ENCODE measurements at regions not wholly inside any gene's neighbourhood (a gene's known extent, or its start where the extent isn't known, plus 50 kb on each side); places are given as distances from the start of the nearest gene placed in this dataset.
"Not testable (repeated sequence)": the region's sequence is repeated elsewhere in the genome, so short reads cannot be mapped to it uniquely, and the experiment has no call there.

DNA sequence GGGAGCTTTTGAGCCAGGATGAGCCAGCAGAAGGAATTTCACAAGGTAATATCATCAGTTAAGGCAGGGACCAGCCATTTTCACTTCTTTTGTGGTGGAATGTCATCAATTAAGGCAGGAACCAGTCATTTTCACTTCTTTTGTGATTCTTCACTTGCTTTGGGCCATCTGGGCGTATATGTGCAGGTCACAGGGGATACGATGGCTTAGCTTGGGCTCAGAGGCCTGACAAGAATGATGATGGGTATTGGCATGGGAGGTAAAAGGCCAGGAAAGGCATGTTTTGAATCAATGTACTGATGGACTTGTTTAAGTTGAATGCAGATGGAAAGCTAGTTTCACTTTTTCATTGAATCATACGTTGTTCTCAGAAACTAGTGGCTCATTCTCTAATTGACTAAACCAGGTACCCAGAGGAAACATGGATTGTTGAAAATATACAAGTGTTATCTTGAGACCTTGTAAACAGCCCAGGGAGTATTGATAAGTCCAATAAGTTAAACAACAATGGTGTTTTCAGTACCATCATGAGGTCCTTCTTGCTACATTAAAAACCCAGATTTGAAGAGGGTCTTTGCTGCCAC is 1672.5 kb upstream of the DDX18 start:
- DNase-seq = no peak

DNA sequence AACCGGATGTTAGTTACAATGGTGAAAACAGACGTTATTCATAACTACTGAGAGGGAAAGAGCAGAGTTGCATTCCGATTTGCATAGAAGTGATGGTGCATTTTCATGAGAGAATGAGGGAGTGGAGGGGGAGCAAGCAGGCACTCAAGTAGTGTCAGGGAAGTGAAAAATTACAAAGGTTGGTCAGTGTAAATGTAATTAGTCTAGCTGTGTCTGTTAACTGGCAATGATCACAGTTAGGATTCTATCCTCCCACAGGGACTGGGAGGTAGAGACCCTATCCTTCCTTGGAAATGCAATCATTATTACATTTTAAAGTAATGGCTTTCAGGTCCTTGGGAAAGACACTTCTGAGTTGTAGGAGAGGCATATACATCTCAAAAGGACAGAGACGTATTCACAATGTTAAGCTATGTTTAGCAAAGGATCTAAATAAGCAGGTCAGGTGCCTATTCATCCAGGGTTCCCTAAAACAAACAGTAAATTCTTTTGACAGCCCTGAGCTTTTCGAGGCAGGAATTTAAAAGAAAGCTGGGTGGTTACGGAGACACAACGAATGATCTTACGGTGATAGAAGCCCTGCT is 1671.8 kb upstream of the DDX18 start:
- no peak for DNase-seq

DNA sequence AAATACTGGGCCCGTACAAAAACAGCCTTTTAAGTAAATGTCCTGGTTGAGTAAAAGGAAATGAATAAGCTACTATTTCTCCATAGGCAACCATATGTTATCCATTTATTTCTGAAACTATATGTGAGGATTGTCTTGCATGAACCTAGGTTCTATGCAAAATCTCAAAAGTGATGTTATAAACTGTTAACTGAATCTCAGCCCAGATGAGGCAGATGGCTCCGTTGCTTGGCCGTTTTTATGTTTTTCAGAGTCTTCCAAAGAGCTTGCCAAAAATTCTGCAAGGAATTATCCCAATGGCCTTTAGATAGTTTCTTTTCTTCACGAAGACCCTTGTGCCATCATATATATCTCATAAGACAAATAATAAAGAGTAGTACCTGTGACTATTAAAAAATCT is 1669.5 kb upstream of the DDX18 start:
- no peak for DNase-seq

DNA sequence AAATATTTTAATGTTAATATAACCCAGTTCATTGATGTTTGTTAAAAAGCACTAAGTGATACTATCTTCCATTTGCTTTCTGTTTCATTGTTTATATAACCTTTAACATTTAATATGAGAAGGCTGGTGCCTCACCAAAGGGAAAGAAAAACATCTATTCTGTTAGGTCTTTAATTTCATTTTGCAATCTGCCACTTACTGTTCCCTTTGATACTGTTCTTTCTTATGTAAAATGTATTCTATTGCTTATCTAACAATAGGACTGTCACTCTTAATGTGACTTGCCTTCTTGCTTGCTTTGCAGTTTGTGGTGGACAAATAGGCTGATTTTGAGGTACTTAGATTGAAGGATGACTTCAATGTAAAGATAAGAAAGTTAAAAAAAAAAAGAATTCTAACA is 1666.1 kb upstream of the DDX18 start:
- no peak for DNase-seq

DNA sequence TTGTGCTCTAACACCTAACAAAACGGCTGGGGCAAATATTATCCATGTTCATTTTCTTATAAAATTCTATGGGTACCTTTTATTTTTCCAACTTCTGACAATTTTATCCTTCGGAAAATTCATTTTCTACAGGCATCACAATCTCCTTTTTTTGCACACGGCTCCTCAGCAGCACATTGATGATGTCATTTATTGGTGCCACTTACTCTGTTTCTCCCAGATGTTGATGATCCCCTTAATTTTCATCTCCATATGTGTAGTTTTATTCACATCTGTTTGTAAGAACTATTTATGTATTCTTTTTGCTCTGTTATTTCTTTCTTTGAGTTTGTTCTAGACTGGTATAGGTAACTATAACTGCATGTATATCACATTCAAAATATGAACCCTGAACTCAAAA is 1660.8 kb upstream of the DDX18 start:
- DNase-seq = no peak

DNA sequence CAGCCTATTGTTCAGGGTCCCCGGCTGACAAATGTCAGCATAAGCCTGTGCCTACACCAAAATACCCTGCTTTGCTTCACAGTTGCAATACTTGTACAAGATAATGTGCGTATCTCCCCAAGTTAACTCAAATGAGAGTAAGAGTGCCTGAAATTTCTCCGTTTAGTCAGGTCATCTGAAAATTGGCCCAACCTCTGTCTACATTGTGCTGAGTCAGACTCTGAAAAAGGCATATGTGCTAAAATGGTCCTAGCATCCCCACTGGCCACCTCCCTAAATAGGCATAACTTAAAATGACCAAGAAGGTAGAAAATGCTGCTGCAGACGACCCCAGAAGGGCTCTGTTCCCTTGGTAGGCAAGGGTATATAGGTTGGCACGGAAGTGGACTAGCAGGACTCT is 1653.8 kb upstream of the DDX18 start:
- no peak for DNase-seq

DNA sequence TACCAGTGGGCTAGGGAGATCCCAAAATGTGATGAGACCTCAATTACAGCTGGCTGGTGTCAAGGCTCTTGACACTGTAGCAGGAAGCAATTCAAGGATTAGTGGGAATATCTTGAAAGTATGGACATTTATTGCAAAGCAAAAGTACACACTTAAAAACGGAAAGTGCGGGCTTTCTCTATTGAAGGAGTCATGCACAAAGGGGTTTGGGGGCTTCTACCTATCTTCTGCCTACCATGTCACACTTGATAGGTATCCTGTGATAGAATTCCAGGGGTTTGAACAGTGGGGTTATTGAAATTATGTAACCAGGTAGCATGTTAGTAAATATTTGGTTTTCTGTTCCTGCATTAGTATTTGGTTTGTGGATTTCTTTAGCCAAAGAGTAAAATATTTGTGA is 1652.1 kb upstream of the DDX18 start:
- no peak for DNase-seq

DNA sequence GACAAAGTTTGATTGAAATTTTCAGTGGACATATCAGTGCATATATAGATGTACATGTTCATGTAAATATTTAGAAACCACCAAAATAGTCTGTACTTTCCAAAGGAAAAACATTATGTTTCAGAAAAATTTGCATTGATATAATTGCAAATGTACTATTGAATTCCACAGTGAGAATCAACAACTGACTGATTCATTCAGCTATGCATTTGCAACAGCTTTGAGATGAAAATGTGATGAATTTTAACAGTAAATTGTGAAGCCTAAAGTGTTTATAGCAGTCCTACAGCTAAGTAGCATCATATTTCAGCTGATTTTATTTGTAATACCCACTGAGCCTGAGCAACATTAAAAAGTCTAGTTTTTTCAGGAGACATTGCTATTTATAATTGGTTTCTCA is 1647.4 kb upstream of the DDX18 start:
- DNase-seq = no peak

DNA sequence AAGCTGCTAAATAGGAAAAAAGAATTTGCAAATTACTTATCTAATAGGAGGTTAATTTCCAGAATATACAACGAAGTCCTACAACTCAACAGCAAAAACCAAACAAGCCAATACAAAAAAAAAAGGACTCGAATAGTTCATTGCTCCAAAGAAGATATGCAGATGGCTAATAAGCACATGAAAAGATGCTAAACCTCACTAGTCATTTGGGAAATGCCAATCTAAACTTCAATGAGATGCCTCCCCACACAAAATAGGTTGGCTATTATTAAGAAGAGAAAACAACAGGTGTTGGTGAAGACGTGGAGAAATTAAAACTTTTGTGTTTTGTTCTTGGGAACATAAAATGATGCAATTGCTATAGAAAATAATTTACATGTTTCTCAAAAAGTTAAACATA is 1634.4 kb upstream of the DDX18 start:
- no peak for DNase-seq

DNA sequence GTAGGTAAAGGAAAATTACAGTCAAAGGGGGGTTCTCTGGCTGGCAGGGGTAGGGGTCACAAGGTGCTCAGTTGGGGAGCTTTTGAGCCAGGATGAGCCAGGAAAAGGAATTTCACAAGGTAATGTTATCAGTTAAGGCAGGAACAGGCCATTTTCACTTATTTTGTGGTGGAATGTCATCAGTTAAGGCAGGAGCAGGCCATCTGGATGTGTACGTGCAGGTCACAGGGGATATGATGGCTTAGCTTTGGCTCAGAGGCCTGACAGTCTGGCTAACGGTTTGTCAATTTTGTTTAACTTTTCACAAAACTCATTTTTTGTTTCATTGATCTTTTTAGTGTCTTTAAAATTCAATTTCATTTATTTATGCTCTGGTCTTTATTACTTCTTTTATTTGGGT is 1623.8 kb upstream of the DDX18 start:
- not testable (repeated sequence) for DNase-seq

DNA sequence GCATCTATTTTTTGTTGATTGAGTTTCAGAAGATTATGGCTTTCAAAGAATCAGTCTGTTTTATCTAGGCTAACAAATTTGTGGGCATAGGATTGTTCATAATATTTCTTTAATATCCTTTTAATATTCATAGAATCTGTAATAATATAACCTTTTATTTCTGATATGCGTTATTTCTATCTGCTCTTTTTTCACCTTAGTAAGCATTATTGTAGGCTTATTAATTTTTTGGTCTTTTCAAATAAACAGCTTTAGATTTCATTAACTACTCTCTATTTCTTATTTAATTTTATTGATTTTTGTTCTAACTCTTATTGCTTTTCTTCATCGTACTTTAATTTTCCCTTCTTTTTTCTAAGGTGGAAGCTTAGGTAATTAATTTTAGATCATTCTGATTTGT is 1614.4 kb upstream of the DDX18 start:
- DNase-seq = no peak

DNA sequence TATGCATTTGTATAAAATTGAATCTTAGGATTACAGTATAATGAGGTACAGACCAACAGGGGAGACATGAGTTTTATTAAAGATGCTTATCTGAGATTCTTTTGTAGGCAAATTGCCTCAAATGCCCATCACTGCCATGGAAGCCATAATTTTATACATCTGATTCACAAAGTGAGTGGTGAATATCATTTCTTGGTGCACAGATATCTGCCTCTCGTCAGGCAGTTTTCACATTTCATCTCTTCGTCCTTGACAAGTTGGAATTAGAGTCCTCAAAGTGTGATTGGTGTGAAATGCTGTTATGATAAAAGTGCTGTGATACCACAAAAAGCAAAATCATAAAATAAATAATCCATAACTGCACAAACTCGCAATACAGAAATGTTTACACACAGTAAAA is 1602.8 kb upstream of the DDX18 start:
- no peak for DNase-seq

DNA sequence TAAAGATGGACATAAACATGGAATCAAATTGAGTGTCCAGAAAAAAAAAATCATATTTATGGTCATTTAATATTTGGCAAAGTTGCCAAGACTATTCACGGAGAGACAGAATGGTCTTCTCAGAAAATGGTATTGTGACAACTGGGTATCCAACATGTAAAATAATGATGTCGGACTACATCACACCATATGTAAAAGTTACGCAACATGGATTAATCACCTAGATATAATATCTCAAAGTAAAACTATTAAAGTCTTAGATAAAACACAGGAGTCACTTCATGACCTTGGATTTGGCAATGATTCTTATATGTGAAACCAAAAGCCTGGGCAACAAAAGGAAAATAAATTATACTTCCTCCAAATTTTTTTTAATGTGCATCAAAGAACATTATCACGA is 1591.7 kb upstream of the DDX18 start:
- no peak for DNase-seq

DNA sequence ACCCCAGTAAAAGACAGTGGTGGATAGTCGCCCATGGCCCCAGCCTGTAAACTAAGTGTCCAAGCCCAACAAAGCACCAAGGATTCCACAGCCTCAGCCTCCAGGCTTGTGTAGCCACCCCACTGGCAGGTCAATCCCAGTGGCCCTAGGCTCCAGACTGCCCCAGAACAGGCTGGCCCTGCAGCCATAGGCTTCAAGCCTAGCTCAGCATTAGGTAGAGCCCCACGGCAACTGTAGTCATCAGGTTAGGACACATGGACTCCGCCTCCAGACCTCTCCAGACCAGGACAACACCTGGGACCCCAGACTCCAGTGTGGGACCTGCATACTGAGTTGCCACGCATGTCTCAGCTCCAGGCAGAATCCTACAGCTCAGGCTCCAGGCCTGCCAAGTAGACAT is 1590.6 kb upstream of the DDX18 start:
- DNase-seq = no peak

DNA sequence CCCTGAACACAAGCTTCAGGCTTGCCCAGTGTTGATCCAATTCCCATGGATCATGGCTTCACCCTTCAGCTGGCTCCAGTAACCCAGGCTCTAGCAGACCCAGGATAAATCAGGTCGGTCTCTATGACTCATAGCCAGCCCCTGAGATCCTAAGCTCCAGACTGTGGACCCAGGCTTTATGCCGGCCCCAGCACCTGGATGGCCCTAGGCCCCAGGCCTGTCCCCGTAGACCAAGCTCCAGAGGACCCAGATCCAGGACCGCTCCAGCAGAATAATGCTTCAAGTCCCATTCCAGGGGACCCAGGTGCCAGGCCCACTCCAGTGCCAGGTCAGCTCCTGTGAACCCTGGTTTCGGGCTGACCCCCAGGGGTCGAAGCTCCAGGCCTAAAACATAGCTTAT is 1589.9 kb upstream of the DDX18 start:
- no peak for DNase-seq

DNA sequence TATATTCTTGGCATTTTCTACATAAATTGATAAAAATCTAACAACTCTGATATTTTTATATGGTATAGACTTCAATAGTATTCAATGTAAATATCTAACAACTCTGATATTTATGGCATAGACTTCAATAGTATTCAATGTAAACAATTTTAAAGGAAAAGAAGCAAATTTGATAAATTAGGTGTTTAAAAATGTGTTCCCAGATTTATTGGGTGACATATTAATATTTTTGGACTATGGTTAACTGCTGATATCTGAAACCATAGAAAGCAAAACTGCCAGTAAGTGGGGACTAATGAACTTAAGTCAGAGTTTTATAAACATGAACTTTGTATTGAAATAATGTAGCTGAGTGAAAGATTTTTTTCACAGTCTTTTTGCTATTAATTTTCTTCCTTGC is 1576.0 kb upstream of the DDX18 start:
- DNase-seq = no peak

DNA sequence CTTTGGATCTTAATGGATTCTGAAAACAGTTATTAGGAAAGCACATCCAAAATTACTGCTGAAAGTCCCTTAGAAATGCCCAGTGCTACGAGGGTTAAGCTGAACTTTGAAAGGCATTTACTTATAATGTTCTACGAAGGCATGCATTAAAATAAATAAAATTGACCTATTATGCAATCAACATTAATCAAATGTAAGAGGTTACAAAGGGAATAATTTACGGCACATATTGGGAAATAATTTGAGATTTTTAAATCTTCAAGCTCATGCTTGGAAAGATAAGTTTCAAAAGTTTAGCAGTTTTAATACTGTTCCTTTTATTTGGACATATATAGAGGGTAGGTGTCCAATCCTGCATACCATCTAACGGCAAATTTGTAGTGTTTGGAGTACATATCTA is 1564.1 kb upstream of the DDX18 start:
- DNase-seq = no peak

DNA sequence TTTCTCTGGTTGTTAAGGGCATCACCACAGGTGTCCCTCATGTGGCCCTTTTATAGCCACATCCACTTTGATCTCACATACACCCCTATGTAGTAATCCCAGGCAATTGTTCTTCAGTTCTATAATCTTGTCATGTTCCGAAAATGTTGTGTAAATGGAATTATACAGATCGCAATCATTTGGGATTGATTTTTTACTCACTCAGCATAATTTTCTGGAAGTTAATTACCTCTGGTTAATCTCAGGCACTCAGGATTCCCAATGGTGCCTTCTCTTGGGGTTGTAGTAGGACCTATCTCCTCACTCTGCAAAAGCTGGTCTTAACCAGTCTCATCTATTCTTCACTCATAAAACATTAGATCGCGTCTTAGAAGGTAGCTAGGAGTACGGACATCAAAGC is 1549.6 kb upstream of the DDX18 start:
- DNase-seq = no peak

DNA sequence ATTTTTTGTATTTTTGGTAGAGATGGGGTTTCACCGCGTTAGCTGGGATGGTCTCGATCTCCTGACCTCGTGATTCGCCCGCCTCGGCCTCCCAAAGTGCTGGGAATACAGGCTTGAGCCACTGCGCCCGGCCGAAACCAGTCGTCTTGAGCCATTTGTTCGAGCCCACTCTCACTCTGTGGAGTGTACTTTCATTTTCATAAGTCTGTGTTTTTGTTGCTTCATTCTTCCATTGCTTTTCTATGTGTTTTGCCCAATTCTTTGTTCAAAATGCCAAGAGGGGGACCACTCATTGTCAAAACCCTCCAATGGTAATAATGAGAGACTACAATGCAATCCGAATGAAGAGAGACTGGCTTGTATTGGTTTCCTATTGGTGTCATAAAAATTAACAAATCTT is 1545.5 kb upstream of the DDX18 start:
- DNase-seq = no peak

DNA sequence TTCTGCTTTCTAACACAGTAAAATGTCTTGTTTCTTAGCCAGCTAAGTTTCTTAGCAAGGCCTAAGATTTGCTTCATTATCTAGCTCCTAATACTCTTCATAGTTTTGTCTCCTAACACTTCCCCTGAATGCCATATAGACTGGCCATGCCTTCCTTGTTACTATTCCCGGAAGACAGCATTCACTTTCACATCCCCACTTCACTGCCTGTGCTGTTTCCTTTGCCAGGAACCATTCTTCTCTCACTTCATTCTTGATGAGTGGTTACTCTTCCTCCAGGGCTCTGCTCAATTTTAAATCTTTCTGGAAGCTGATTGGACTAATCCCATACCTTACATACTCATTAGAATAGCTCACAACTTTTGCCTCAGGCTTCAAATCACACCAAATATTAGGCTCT is 1510.2 kb upstream of the DDX18 start:
- no peak for DNase-seq

DNA sequence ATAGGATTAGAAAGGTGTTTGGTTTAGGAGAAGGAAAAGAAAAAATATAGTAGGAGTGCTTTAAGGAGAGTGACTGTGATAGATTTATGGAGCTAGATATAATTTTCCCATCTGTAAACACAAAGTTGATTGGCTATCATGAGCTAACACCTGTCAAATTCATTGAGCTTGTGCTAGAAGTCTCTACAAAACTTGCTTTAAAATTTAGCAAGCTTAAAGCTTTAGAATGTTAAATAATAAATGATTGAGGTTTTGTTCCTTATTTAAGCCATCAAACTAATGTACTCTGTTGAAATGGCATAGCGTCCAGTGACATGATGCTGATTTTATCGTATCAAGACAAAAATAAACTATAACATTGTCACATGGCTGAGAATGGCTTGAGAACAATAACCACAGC is 1497.4 kb upstream of the DDX18 start:
- no peak for DNase-seq

DNA sequence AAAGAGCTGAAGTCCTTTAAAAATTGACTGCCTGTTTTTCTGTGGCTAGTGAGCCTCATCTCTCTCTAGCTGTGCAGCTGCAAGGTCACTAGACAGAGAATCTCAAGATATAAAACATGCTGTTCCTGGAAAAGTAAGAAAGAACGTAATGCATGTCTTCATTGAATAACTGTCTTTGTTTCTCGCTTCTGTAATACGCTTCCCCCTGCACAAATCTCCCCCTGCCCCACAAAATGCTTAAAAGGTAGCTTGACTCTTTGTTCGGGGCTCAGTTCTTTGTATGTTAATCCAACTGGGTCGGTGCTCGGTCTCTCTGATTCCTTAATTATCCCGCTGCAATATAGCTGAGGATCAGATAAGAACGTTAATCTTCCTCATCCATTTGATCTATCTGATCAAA is 1495.9 kb upstream of the DDX18 start:
- not testable (repeated sequence) for DNase-seq

DNA sequence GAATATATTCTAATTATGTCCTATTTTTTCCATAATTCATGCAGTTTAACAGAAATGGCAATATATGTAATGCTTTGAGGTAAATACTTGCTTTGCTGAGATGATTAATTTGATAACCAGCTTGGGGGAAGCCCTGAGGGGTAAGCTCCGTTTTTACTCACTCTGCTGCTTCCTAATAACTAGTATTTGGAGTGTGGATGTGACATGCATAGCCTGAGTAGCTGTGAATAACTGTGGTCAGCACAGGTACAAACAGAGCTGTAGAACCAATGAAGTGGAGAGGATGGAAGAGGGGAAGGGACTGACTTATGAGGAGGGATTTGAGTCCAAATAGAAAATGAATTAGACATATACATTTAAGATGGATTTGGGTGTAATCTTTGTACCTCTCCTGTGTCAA is 1495.5 kb upstream of the DDX18 start:
- DNase-seq = no peak

DNA sequence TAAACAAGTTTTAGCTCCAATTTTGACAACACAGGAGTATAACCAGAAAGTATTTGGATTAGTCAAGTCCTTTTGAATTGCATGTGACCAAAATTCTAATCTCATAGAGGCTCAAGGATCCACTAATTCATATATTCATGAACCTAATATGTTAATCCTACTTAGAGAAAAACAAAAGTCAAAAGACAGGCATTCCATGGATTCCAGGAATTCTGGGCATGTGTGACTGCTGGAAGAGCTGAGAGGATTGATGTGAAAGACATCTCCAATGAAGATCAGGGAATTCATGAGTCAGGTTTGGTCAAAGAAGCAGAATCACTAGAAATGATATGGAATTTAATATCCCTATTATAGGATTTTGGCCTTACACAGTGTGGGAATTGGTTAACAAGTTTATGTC is 1494.6 kb upstream of the DDX18 start:
- no peak for DNase-seq

DNA sequence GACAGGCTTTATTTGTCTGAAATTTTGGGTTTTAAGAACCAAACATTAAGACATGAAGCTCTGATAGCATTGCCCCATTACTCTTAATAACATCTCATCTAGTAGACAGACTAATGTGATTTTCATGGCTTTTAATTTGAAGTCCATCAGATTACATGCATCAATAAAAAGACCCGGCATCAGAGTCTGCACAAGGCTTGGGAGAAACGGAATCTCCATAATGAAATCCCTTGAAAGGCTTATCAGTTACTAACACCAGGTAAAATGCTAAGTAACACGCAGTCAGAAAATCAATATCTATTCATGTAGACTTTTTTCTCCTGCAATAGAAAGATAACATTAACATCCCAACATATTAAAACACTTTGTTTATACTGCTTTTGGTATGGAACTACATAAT is 1485.2 kb upstream of the DDX18 start:
- DNase-seq = no peak

DNA sequence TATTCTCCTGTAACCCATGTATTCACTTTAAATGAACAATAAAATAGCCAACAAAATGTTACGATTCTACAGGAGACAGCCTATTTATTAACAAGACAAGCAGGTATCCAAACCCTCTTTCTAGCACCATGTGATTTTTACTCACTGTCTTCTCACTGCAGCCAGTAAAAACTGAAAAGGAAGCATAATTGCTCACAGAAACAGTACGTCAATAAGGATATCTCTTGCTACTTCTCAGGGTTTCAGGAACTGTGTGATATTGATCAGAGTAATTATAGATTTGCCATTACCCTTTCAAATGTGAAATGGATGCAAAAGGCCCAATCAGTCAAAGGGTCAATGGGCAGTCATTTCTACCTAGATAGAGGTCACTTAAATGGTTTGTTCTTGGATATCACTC is 1473.8 kb upstream of the DDX18 start:
- DNase-seq = no peak

Measured in NCI-H524 (cell line).